ENCODE measurements at regions not wholly inside any gene's neighbourhood (a gene's known extent, or its start where the extent isn't known, plus 50 kb on each side); places are given as distances from the start of the nearest gene placed in this dataset.

DNA sequence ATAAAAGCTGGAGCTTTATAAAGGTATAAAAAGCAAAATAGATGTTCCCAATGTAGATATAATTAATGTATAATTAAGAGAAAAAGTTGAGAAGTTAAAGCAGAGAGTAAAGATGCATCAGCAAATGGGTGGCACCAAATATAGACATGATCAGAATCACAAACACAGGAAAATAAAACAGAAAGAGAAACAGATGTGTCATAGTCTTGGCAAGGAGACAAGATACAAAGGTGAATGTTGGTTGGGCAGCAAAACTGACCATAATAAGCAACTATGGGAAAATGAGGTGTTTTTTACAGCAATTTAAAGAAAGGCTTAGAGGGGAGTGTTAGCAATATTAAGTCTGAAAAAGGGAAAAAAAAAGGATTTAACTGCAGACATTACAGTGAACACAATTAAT lies 135.4 kb upstream of the CLEC14A start:
- H3K4me1 ChIP-seq, result no peaks in the 10 kb centered on the region
- no peaks in the 10 kb centered on the region for H3K9me3 ChIP-seq
- ATAC-seq (no peak), DNase-seq (no peak)
- H3K27me3 ChIP-seq (ENCODE audit: low read depth), result no peaks in the 10 kb centered on the region
- intact Hi-C loops (cut with DNase I), result no loop called here
- no peak overlapping the region for H3K4me3 ChIP-seq
- no peaks in the 10 kb centered on the region for H3K36me3 ChIP-seq
- TF ChIP-seq, protein P1, sequence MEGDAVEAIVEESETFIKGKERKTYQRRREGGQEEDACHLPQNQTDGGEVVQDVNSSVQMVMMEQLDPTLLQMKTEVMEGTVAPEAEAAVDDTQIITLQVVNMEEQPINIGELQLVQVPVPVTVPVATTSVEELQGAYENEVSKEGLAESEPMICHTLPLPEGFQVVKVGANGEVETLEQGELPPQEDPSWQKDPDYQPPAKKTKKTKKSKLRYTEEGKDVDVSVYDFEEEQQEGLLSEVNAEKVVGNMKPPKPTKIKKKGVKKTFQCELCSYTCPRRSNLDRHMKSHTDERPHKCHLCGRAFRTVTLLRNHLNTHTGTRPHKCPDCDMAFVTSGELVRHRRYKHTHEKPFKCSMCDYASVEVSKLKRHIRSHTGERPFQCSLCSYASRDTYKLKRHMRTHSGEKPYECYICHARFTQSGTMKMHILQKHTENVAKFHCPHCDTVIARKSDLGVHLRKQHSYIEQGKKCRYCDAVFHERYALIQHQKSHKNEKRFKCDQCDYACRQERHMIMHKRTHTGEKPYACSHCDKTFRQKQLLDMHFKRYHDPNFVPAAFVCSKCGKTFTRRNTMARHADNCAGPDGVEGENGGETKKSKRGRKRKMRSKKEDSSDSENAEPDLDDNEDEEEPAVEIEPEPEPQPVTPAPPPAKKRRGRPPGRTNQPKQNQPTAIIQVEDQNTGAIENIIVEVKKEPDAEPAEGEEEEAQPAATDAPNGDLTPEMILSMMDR (IDR thresholded peaks at IDR 0.05), result no peak
- no peak overlapping the region for H3K27ac ChIP-seq

DNA sequence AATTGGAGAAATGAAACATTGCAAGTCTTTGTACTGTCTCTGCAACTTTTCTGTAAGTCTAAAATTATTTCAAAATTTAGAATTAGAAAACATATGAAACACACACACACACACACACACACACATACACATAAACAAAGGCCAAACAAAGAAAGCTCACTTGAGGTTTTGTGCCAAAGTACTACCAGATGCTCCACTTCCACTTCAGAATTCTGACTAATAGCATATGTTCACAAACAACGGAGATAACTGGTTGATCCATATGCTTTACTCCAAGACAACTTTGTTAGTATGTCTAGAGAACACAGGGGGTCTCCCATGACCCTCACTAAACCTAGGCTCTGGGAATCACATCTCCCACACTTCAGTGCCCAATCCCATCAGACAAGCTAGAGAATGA lies 133.8 kb upstream of the CLEC14A start:
- DNase-seq (no peak), ATAC-seq (no peak)
- no peak overlapping the region for H3K27ac ChIP-seq
- H3K27me3 ChIP-seq (ENCODE audit: low read depth), result no peaks in the 10 kb centered on the region
- no peak overlapping the region for H3K4me3 ChIP-seq
- H3K9me3 ChIP-seq, result no peaks in the 10 kb centered on the region
- TF ChIP-seq, protein P1 (IDR thresholded peaks at IDR 0.05), result no peak
- H3K4me1 ChIP-seq, result no peaks in the 10 kb centered on the region
- H3K36me3 ChIP-seq, result no peaks in the 10 kb centered on the region
- intact Hi-C loops (cut with DNase I), result no loop called here

DNA sequence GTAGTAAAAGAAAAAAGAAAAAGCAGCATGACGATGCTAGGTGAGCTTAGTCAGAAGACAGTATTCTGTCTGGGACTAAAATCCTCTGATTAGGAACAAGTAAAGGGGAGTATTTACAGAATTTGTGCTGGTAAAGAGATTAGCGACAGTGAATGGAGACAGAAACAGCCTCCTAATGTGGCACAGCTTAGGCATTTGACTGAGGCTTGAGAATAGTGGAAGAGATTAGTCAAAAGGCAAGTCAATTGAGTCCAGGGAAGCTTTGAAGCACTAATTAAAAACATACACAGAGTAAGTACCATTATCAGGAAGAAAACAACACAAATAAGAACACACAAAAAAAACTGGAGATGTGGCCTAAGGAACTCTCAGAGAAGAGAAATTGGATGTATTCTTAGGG lies 131.9 kb upstream of the CLEC14A start:
- Histone ChIP-seq H3K9me3 (no peaks in the 10 kb centered on the region), H3K4me3 (no peak overlapping the region), H3K4me1 (no peaks in the 10 kb centered on the region), H3K27ac (no peak overlapping the region), H3K27me3 (ENCODE audit: low read depth) (no peaks in the 10 kb centered on the region), H3K36me3 (no peaks in the 10 kb centered on the region)
- DNase-seq (no peak), ATAC-seq (no peak)
- intact Hi-C loops (cut with DNase I), result no loop called here
- TF ChIP-seq, protein P1 (IDR thresholded peaks at IDR 0.05), result no peak

DNA sequence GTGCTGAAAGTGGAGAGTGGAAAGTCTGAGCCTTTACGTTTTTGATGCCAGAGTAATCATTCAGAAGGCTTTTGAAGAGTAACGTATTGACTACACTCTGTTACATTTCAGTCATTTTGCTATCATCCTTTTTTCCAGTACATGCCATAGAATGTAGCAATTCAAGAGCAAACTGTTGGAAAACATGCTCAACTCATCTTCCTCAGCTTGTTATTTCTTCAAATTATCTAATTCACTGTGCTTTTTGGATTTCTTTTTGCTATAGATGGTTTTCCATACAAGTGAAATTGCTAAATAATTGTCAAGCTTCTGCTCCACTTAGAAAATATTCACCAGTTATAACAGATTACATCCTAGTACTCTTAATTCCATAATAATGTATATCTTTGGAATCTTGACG lies 129.9 kb upstream of the CLEC14A start:
- intact Hi-C loops (cut with DNase I), result no loop called here
- TF ChIP-seq, protein P1 (IDR thresholded peaks at IDR 0.05), result no peak
- no peaks in the 10 kb centered on the region for H3K27me3 ChIP-seq (ENCODE audit: low read depth)
- no peak overlapping the region for H3K27ac ChIP-seq
- no peaks in the 10 kb centered on the region for H3K36me3 ChIP-seq
- no peaks in the 10 kb centered on the region for H3K4me1 ChIP-seq
- no peak overlapping the region for H3K4me3 ChIP-seq
- no peaks in the 10 kb centered on the region for H3K9me3 ChIP-seq
- DNase-seq (no peak), ATAC-seq (no peak)

DNA sequence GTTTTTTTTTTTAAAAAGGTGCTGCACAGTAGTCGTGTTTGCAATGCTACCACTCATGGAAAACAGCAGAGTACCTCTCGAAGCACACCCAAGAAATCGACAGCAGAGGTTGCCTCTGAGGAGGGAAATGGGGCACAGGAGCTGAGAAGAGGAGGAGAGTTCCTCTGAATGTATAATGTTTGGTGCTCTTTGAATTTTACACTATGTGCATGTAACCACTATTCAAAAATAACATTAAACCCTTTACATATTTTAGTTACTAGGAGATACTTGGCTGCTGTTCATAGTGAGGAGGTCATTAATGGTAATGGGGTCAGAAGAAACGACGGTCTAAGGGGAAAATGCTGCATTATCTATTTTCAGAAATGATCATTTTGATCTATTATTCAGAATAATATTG lies 129.4 kb upstream of the CLEC14A start:
- H3K4me3 ChIP-seq, result no peak overlapping the region
- H3K9me3 ChIP-seq, result no peaks in the 10 kb centered on the region
- DNase-seq (no peak), ATAC-seq (no peak)
- TF ChIP-seq, protein P1 (IDR thresholded peaks at IDR 0.05), result no peak
- H3K36me3 ChIP-seq, result no peaks in the 10 kb centered on the region
- no peak overlapping the region for H3K27ac ChIP-seq
- no peaks in the 10 kb centered on the region for H3K27me3 ChIP-seq (ENCODE audit: low read depth)
- intact Hi-C loops (cut with DNase I), result no loop called here
- no peaks in the 10 kb centered on the region for H3K4me1 ChIP-seq

GRCh38 chr14:38384741-38385140 lies 128.8 kb upstream of the CLEC14A start:
- intact Hi-C loops (cut with DNase I), result no loop called here
- no peaks in the 10 kb centered on the region for H3K9me3 ChIP-seq
- no peak for ATAC-seq

More at GRCh38 chr14:38384741-38385140, 128.8 kb upstream of the CLEC14A start:
- H3K36me3 ChIP-seq, result no peaks in the 10 kb centered on the region
- TF ChIP-seq, protein P1 (IDR thresholded peaks at IDR 0.05), result no peak
- no peaks in the 10 kb centered on the region for H3K27me3 ChIP-seq (ENCODE audit: low read depth)
- DNase-seq, result no peak
- no peak overlapping the region for H3K27ac ChIP-seq
- no peak overlapping the region for H3K4me3 ChIP-seq
- H3K4me1 ChIP-seq, result no peaks in the 10 kb centered on the region
